ENCODE measurements at regions not wholly inside any gene's neighbourhood (a gene's known extent, or its start where the extent isn't known, plus 50 kb on each side); places are given as distances from the start of the nearest gene placed in this dataset.

- DNase-seq (ENCODE audit: low read depth): peak; percentile 5
- H3K4me3 ChIP-seq (ENCODE audit: low read depth, low read length): no peak overlapping the region
- TF ChIP-seq CTCF (IDR thresholded peaks at IDR 0.05; ENCODE audit: insufficient read depth, low read depth, low read length): no peak
These were observed 860.4 kb upstream of the SOX9 start for GRCh38 chr17:71260366-71260940.

- no peak for TF ChIP-seq CTCF (IDR thresholded peaks at IDR 0.05; ENCODE audit: insufficient read depth, low read depth, low read length)
- H3K4me3 ChIP-seq (ENCODE audit: low read depth, low read length): no peak overlapping the region
- DNase-seq (ENCODE audit: low read depth): no peak
These were observed 858.2 kb upstream of the SOX9 start for GRCh38 chr17:71262586-71262985.

GRCh38 chr17:71267668-71268067 lies 853.2 kb upstream of the SOX9 start:
- TF ChIP-seq CTCF (IDR thresholded peaks at IDR 0.05; ENCODE audit: insufficient read depth, low read depth, low read length): no peak
- no peak overlapping the region for H3K4me3 ChIP-seq (ENCODE audit: low read depth, low read length)
- no peak for DNase-seq (ENCODE audit: low read depth)

GRCh38 chr17:71269201-71269600 lies 851.6 kb upstream of the SOX9 start:
- TF ChIP-seq CTCF (IDR thresholded peaks at IDR 0.05; ENCODE audit: insufficient read depth, low read depth, low read length): no peak
- DNase-seq (ENCODE audit: low read depth): no peak
- H3K4me3 ChIP-seq (ENCODE audit: low read depth, low read length): no peak overlapping the region

GRCh38 chr17:71273441-71273840 lies 847.4 kb upstream of the SOX9 start:
- no peak for TF ChIP-seq CTCF (IDR thresholded peaks at IDR 0.05; ENCODE audit: insufficient read depth, low read depth, low read length)
- no peak overlapping the region for H3K4me3 ChIP-seq (ENCODE audit: low read depth, low read length)
- no peak for DNase-seq (ENCODE audit: low read depth)

- no peak overlapping the region for H3K4me3 ChIP-seq (ENCODE audit: low read depth, low read length)
- DNase-seq (ENCODE audit: low read depth): no peak
- no peak for TF ChIP-seq CTCF (IDR thresholded peaks at IDR 0.05; ENCODE audit: insufficient read depth, low read depth, low read length)
These were observed 844.7 kb upstream of the SOX9 start for GRCh38 chr17:71276079-71276478.

- TF ChIP-seq CTCF (IDR thresholded peaks at IDR 0.05; ENCODE audit: insufficient read depth, low read depth, low read length): no peak
- DNase-seq (ENCODE audit: low read depth): no peak
- no peak overlapping the region for H3K4me3 ChIP-seq (ENCODE audit: low read depth, low read length)
These were observed 837.3 kb upstream of the SOX9 start for GRCh38 chr17:71283486-71283885.

Data from fibroblast of villous mesenchyme (primary cell).